HG02588 (cell line): ENCODE measurements at regions not wholly inside any gene's neighbourhood (a gene's known extent, or its start where the extent isn't known, plus 50 kb on each side); places are given as distances from the start of the nearest gene placed in this dataset.

Source experiments
- ATAC-seq: cut with Tn5 transposase; IDR thresholded peaks from one replicate; pipeline ENCODE4 v1.9.1; 2021; ENCODE audit warnings: mild to moderate bottlenecking, moderate library complexity; ENCODE audit not compliant: unreplicated experiment

GRCh38 chr1:201761178-201761577 is 67.8 kb upstream of the IPO9 start:
- no peak for ATAC-seq

DNA sequence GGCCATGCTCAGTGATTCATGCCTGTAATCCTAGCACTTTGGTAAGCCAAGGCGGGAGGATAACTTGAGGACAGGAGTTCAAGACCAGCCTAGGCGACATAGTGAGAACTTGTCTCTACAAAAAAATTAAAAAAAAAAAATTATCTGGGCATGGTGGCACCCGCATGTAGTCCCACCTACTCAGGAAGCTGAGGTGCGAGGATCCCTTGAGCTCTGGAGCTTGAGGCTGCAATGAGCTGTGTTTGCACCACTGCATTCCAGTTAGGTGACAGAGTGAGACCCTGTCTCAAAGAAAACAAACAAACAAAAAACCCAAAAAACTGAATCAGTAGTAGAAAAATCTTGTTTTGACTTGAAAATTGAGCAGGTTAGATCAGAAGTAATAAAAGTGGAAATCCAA is 67.1 kb upstream of the IPO9 start:
- no peak for ATAC-seq

- ATAC-seq, result no peak
These were observed 66.6 kb upstream of the IPO9 start for GRCh38 chr1:201762381-201762780.

GRCh38 chr1:201763455-201764140 is 65.4 kb upstream of the IPO9 start:
- ATAC-seq, result no peak

DNA sequence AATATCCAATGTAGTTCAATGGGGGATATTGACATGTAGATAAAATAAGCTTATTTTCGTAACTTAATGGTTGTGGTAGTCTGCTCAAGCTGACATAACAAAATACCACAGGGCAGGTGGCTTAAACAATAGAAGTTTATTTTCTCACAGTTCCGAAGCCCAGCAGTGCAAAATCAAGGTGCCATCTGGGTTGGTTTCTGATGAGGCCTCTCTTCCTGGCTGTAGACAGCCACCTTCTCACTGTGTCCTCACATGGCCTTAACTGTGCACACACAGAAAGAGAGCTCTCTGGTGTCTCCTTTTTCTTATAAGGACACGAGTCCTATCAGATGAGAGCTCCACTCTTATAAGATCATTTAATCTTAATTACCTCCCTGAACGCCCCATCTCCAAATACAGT is 64.8 kb upstream of the IPO9 start:
- no peak for ATAC-seq

GRCh38 chr1:201764579-201764978 is 64.4 kb upstream of the IPO9 start:
- no peak for ATAC-seq

GRCh38 chr1:201766131-201766866 is 62.7 kb upstream of the IPO9 start:
- ATAC-seq, result no peak

DNA sequence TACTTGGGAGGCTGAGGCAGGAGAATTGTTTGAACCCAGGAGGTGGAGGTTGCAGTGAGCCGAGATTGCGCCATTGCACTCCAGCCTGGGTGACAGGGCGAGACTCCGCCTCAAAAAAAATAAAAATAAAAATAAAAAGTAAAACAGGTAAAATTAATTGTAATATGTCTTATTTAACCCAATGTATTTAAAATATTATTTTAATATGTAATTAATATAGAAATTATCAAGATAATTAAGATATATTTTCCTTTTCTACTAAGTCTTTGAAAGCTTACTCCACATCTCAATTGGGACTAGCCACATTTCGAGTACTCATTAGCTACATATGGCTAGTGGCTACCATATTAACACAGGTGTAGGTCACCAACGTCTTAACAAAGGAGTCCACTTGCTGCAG is 61.6 kb upstream of the IPO9 start:
- ATAC-seq, result no peak

- no peak for ATAC-seq
These were observed 59.9 kb upstream of the IPO9 start for GRCh38 chr1:201769072-201769471.

DNA sequence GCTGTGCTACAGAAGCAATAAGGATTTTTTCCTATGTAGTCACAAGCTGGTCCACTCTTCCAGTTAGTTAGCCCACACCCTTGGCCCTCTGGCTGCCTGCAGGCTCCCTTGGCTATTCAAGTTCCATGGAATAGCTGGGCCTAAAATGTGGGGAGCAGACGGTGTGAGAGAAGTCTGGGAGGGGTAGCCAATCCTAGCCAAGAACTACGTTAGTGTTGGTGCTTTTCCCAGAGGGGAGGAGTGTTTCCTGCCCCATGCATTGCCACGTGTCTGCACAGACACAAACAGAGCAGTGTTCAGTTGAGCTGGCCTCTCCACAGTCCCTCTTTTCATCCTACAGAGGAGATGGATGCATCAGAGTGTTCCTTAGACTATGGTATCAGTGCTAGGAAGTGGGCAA is 59.0 kb upstream of the IPO9 start:
- ATAC-seq, result no peak

GRCh38 chr1:201771466-201771865 is 57.5 kb upstream of the IPO9 start:
- ATAC-seq, result no peak

DNA sequence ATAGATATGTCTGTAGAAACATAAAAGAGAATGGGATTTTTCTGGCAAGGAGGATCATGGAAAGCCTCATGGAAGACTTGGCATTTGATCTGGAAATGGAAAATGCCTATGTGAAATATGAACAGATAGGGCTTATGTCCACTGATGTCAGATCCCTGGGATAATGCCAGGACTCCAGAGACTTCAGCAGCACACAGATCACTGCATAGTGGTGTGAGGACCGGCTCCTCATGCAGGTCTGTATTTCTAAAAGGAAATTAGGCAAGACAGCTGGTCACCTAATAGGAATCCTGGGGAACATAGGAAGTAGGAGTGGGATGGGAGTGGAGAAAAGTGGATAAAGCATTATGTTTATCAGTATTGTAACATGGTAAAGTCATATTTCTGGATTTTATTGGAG is 56.8 kb upstream of the IPO9 start:
- ATAC-seq, result no peak

GRCh38 chr1:201773764-201774163 is 55.2 kb upstream of the IPO9 start:
- ATAC-seq, result no peak

DNA sequence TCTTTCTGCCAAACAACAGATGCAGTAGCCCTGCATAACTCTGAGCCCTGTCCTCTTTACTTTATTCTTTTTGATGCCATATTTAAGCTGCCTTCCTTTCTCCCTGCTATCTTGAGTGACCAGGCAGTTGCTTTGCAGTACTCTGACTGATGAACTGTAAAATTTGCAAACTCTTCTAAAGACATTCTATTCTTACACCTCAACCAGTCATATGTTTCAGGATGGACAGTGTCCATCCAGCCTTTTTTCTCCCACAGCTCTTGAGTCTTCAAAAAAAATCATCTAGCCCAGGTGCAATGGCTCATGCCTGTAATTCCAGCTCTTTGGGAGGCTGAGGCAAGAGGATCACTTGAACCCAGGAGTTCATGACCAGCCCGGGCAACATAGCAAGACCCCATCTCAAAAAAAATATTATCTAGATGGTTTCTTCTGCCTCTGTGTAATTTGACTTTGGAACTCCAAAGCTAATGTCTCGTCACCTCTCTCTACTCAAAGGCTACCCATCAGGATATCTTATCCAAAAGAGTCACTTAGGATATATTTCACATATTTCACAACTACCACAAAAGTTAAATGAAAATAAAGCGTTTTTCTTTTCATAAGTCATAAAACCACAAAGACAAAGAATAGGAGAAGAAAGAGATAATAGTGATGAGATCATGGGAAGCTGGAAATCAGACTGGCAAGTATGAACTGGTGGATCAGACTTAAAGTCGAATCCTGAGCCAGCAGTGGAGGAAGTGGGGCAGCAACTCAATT is 54.6 kb upstream of the IPO9 start:
- ATAC-seq, result no peak

- ATAC-seq, result no peak
These were observed 54.0 kb upstream of the IPO9 start for GRCh38 chr1:201774983-201775344.

DNA sequence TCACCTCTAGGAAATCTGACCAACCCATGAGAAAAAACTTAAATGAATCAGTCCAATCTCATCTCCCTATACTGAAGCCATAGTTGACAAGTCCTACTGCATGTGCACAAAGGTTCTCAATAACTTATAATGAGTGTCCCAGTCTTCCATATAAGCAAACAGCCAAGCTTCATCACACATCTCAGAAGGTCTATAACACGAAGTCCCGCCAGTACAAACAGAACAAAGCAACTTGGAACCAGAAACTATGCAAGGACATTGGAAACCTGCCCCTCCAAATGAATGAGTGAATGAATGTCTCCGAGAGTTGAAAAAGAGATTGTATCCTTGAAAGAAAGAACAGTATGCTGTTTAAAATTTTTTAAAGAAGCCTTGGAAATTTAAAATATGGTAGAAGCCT is 53.6 kb upstream of the IPO9 start:
- no peak for ATAC-seq

GRCh38 chr1:201778279-201779065 is 50.5 kb upstream of the IPO9 start:
- ATAC-seq, result no peak
